ENCODE measurements at regions not wholly inside any gene's neighbourhood (a gene's known extent, or its start where the extent isn't known, plus 50 kb on each side); places are given as distances from the start of the nearest gene placed in this dataset.
"Not testable (repeated sequence)": the region's sequence is repeated elsewhere in the genome, so short reads cannot be mapped to it uniquely, and the experiment has no call there.

- no peak for DNase-seq
Measured at GRCh38 chr2:76159042-76159648, 448.4 kb upstream of the GCFC2 start.

GRCh38 chr2:76157531-76157930 lies 446.8 kb upstream of the GCFC2 start:
- no peak for DNase-seq

- DNase-seq, result no peak
Measured at GRCh38 chr2:76154981-76155380, 444.3 kb upstream of the GCFC2 start.

DNA sequence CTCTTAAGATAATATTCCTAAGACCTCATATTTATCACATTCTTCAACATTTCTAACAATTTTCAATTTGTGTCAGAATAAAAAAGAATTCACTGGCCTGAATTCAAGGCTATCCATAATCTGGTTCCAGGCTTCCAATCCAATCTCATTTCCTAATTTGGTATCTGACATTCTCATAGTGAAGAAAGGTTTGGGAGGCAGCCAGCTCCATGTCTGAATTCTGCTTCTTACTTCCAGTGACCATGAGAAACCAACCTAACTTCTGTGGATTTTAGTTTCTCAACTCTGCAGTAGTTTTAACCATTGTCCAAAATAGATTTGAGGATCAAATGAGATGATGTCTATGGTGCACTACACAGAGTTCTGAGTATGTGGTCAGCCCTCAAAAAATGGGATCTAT lies 439.1 kb upstream of the GCFC2 start:
- no peak for DNase-seq

- DNase-seq, result not testable (repeated sequence)
Measured at GRCh38 chr2:76139303-76139702, 428.6 kb upstream of the GCFC2 start.

DNA sequence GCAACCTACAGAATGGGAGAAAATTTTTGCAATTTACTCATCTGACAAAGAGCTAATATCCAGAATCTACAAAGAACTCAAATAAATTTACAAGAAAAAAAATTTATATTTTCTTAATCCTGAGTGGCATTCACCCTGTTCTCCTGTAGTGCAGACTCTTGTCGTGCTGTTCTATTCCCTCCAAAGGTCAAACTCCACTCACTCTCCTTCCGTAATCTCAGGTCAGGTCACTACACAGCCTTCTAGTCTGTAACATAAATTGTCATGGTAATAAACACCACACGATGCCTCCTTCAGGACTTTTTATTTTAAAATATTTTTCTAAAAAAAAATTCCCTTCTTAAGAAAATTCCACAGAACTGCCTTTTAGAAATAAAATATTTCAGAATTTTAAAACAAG lies 417.9 kb upstream of the GCFC2 start:
- DNase-seq, result no peak

GRCh38 chr2:76120176-76120575 lies 409.5 kb upstream of the GCFC2 start:
- DNase-seq, result no peak

DNA sequence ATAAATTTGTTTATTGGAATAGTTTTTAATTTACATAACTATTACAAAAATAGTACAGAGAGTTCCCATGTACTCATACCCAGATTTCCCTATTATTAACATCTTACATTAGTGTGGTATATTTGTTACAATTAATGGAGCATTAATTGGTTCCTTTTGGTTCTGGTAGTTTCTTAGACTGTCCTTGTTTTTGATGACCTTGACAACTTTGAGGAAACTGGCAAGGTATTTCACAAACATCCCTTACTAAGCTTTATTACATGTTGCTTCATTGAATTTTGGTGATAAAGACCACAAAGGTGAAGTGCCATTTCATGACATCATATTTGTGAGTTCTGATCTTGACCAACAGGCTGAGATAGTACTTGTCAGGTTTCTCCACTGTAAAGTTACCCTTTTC lies 379.0 kb upstream of the GCFC2 start:
- DNase-seq, result no peak

DNA sequence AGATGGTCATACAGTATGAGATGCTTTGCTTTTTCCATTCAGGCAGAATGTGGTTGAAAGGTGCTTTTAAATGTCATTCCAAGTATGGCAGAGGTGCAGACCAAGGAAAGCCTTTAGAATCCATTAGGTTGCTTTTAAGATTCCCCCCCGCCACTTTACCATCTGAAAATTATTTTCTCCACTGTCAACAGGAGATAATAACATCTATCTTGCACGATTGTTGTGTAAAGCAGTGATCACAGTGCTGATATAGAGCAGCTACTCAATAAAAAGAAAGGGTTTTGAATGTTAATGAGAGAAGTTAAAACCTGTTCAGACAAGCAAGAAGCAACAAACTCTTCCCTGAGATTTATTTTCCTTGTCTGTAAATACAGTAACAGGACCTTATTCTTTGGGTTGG lies 372.5 kb upstream of the GCFC2 start:
- no peak for DNase-seq

GRCh38 chr2:76082509-76082908 lies 371.8 kb upstream of the GCFC2 start:
- DNase-seq, result no peak

- no peak for DNase-seq
Measured at GRCh38 chr2:76080154-76080553, 369.4 kb upstream of the GCFC2 start.

DNA sequence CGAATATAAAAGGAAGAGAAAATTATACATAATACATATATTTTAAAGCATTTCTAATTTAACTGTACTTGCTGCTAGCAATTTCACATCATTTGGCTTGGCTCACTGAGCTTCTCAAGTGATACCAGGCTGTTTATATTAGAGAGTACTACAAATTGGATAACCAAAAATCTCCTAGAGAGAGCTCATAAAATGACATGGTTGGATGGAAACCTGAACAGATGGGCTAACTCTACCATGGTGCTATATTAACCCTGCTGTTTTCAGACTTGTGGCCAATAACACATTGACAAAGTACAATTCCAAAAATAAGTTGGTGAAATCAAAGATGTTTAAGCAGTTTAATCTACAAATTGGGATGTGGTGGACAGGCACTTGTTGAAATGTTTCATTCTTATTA lies 364.4 kb upstream of the GCFC2 start:
- DNase-seq, result no peak

- no peak for DNase-seq
Measured at GRCh38 chr2:76073992-76074604, 363.4 kb upstream of the GCFC2 start.

GRCh38 chr2:76050196-76050595 lies 339.5 kb upstream of the GCFC2 start:
- no peak for DNase-seq

GRCh38 chr2:76044701-76045100 lies 334.0 kb upstream of the GCFC2 start:
- DNase-seq, result no peak

GRCh38 chr2:76039505-76039904 lies 328.8 kb upstream of the GCFC2 start:
- DNase-seq, result no peak

GRCh38 chr2:76027761-76028160 lies 317.0 kb upstream of the GCFC2 start:
- no peak for DNase-seq

DNA sequence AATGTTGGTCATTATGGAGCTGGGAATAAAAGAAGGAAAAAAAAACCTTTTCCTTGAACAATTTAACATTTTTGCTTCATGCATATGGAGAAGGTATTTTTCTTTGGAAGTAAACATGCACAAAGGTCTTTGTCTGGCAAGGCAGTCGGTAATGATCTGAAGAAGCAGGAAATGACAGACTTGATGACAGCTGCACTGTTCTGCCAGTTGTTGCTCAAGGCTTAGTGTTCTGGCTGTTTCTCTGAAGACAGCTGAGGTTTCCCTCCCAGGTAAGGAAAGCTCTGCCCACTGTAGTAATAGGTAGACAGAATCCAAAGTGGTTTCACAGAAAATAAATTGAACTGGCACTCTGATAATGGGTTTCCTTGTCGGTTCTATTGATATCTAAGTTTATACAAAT lies 308.4 kb upstream of the GCFC2 start:
- no peak for DNase-seq

GRCh38 chr2:76009484-76009883 lies 298.8 kb upstream of the GCFC2 start:
- no peak for DNase-seq

DNA sequence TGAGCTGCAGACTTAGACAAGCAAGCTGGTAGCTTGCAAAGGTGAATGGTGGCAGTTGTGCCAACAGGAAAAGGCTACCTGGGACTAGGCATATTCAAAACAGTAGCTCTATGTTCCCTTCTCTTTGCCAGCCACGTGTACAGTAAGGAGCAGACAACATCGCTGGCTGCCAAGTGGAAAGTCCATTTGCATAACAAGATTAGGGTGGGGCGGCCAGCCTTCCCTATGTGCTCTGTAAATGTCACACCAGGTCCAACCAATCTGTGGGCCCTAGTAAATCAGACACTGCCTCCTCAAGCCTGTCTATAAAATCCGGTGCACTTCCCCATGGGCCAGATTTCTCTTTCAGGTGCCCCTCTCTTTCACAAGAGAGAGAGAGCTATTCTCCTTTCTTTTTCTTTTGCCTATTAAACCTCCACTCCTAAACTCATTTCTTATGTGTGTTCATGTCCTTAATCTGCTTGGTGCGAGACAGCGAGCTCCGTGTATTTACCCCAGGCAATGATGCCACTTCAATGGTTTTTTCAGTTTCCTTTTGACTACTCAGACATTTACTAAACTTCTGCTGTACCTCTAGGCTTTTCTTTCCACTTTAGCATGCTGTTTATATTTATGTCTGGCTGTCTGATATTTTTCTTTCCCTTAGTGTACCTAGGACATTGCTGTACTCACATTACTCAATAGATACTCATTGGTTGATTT lies 297.4 kb upstream of the GCFC2 start:
- DNase-seq, result no peak

DNA sequence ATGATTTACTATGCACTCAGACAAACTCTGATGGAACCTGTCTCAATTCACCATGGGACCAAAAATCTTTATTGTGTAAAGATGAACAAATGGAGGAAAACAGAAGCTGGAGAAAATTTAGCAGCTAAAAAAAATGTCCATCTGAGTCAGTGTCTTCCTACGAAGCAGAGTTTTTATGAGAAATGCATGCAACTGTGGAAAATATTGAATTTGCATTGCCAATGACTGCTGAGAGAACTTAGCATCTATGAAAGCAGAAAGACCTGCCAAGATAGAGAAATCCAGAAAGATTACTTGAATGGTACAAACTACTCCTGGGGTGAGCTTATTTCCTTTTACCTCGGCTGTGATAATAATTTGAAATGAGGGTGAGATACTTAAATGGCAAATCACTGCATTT lies 289.7 kb upstream of the GCFC2 start:
- DNase-seq, result no peak

DNA sequence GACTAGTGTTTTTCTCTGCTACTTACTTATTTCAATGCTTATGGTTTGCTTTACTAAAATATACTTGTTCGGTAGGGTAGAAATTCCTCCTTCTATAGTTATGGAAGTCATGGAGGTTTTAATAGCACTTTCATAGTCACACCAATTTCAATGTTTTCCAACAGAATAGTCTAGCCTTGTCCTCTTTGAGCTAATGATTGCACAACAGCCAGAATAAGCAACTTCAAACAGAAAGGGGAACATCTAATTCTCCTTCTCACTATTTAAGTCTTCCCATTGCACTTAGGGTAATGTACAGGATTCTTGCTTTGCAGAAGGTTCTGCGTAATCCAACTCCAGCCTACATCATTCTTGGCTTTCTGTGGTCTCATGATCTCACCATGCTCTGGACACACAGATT lies 287.7 kb upstream of the GCFC2 start:
- DNase-seq, result no peak

DNA sequence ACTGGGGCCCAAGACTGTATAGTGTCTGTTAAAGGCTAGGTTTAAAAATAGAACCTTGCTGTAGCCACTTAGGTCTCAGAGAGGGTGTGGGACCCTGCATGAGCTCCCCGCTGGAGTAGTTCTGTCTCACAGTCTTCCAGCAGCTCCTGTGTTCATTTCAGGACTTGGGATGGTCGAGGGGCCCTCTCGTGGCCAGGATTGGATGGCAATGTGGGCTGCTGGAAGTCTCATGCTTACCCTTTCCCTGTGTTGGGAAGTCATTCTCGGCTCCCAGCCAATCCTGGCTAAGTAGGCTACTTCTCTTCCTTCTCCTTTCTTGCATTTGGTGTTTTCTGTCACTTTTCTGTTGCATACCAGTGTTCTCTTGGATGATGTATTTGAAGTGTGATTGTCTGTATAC lies 284.0 kb upstream of the GCFC2 start:
- no peak for DNase-seq

- not testable (repeated sequence) for DNase-seq
Measured at GRCh38 chr2:75988622-75989021, 277.9 kb upstream of the GCFC2 start.

DNA sequence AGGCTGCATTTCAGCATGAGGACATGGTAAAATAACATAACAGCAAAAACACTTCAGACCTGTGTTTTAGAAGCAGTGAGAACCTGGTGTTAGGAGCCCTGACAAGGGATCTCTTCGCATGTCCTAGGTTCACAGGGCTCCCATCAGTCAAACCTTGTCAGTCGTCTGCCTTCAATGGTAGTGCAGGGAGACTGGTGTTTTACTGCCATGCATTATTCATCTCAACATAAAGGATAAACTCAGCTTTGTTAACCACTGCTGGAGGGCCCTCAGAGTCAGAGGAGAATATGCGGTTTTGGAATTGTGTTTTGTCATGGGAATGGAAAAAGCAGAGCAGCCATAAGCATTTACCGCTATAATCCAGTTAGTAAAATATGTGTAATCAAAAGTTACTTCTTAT lies 275.9 kb upstream of the GCFC2 start:
- no peak for DNase-seq

Measured in activated CD4-positive, alpha-beta T cell treated with anti-CD3 and anti-CD28 coated beads, Interleukin-2, Interleukin-6, amounts not matched to agents 100 ng/mL and 50 ng/mL, durations not matched to agents 16 hours and 8 hours (primary cell).